HG03095 (cell line): ENCODE measurements at regions not wholly inside any gene's neighbourhood (a gene's known extent, or its start where the extent isn't known, plus 50 kb on each side); places are given as distances from the start of the nearest gene placed in this dataset.

ENCODE experiments used
- ATAC-seq: cut with Tn5 transposase; IDR thresholded peaks from one replicate; pipeline ENCODE4 v1.9.1; 2021; ENCODE audit warnings: moderate library complexity; ENCODE audit not compliant: unreplicated experiment

DNA sequence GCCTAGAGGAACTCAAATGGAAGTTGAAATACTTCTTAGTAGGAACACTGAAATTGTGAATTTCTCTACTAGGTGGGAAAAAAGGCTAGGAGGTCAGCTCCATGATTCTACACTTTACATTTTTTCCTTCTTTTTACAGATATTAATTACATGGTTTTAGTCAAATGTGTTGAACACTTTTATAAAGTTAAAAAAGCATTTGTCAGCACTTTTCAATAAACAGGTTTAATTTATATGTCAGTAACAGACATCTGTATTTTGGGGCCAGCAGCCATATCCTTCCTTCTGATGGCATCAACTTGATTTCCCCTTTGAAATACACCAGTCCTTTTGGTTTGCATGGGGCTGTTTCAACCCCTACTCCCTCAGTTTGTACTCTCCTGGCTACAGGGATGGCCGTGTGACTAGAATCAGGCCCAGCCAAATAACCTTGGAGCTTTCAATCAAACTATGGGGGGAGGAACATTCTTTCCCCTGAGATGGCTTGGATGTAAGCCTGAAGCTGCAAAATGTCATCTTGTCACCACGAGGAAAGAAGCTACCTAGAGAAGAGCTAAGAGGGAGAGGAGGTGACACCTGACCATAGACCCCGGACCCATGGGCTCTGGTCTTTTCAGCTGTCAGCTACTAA, 171.0 kb upstream of the NEBL start:
- no peak for ATAC-seq

DNA sequence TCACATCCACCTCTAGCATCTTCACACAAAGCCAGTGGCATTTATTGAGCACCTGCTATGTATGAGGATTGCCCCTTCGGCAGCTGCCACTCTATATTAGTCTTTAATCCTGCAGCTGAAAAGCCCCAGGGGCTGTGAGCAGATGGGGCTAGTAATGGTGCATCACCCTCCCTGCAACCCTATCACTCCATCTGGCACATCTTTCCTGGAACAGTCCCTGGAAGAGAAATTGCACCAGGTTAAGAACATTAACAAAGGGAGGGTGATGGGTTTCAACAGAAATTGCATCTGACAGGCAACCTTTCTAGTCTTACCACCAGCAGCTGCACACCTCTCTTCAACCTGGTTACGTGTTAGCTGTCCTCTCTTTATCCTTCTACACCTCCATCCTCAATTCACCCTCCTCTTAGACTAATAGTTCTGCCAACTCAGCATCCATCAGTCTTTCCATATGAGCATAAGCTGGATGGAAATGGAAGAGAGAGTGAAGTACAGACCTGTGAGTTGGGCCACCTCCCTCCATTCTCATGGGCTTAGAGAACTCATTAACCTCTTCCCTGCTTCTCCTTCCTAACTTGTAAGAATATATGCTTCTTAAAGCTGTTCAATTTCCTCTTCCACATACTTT, 168.6 kb upstream of the NEBL start:
- ATAC-seq = no peak

DNA sequence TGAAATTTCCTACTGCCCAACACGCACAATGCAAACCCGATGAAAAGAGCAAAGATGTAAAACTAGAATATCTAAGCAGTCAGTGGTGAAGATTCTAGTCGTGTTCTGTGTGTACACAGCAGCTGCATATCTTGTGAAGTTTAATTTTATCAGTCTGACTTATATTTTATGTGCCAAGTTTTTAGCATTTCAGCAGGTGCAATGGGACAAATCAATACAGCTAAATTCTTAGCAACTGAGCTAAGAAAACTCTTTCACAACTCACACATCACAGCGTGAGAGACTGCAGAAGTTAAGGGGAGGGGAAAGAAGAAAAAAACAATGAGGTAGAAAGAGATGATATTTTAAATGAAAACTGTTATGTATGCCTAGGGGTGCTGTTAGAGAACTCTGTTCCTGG, 164.9 kb upstream of the NEBL start:
- ATAC-seq = no peak

DNA sequence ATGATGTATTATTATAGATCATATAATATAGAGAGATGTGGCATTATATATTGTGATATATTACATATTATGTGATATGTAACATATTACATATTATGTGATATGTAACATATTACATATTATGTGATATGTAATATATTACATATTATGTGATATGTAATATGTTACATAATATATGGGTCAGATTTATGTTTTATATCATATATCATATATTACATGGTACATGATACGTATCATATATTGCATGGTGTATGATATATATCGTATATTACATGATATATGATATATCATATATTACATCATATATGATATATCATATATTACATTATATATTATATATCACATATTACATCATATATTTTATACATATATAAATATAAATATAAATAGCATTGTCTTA, 164.1 kb upstream of the NEBL start:
- no peak for ATAC-seq

DNA sequence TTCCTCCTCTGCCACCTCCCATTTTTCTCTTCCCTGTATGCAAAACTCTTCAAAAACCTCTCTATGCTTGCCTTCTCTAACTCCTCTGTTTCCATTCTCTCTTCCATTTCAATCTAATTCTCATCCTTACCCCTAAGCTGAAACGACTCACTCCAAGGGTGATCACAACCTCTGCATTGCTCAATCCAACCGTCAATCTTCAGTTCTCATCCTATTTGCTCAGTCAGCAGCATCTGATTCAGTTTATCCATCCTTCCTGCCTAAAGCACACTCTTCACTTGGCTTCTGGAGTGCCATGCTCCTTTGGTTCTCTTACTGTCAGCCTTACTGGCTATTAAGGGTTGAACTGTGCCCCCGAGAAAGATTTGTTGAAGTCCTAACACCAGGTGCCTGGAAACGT, 163.5 kb upstream of the NEBL start:
- ATAC-seq = no peak

DNA sequence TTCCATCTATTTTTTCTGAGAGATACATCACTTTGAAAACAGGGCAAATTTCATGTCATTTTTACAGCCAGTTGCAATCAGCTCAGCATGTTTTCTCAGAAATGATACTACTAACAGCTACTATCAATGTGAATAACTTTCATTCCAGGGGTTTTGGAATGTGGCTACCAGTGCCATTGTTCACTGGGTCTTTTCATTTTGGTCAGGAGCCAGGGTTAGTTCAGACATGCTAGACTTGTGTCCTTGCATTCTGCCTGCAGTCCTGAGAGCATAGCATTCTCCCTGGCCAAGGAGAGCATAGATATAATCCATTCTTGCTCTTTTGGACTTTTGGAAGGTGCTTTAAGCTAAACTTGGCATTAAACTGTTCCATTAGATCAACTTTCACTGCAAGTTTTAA, 160.9 kb upstream of the NEBL start:
- no peak for ATAC-seq

DNA sequence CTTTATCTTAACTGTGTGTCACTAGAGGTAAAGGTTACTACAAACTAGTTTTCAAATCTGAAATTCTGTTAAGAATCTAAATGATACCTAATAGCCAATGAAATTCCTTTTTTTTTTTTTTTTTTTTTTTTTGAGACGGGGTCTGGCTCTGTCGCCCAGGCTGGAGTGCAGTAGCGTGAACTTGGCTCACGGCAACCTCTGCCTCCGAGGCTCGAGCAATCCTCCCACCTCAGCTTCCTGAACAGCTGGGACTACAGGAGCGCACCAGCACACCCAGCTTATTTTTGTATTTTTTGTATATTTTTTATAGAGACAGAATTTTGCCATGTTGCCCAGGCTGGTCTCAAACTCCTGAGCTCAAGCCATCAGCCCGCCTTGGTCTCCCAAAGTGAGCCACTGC, 160.3 kb upstream of the NEBL start:
- ATAC-seq = no peak

DNA sequence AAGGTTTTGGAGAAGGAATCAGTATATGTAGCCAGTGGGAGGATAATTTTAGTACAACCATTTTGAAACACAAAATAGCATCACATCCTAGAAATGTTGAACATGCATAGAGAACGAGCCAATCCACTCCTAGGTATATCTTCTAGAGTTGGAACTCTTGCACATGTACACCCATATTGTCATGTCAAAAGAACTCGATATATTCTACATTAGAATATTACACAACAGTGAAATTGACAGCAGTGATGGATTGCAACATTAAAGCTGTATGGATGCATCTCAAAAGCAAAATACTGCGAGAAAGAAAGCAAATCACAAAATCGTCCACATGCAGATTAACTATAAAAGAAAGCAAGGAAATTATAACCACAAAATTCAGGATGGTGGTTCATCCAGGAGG, 159.3 kb upstream of the NEBL start:
- no peak for ATAC-seq

DNA sequence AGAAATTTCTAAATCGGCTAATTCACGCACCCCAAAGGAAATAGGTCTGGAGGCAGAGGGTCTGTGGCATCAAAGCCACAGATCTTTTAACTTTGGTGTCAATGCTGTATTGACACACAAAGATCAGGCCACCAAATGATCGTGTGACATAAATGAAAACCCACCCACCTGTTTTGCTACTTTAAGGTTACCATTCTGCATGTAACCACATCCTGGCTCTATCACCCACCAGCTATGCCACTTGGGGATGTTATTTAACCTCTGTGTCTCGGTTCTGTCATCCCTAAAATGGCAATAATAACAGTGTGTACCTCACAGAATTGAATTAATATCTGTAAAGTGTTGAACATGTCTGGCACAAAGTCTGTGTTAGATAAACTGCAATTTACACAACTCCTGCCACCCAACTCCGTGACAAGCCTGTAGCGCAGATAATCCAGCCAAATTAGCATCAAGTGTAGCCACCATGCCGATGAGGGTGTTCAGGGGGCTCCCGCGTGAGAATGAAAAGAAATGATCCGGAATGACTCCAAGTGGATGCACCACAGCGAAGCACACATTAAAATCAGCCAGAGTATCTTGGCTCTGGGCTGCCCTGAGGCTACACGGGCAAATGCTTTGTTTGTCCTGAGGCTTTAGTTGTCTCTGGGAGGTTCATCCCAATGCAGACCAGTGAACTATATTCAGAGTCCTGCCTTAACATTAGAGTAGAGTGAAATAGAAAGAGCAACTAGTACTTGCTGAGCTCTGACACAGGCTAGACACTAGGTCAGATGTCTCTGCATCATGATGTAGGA, 158.4 kb upstream of the NEBL start:
- ATAC-seq = no peak

DNA sequence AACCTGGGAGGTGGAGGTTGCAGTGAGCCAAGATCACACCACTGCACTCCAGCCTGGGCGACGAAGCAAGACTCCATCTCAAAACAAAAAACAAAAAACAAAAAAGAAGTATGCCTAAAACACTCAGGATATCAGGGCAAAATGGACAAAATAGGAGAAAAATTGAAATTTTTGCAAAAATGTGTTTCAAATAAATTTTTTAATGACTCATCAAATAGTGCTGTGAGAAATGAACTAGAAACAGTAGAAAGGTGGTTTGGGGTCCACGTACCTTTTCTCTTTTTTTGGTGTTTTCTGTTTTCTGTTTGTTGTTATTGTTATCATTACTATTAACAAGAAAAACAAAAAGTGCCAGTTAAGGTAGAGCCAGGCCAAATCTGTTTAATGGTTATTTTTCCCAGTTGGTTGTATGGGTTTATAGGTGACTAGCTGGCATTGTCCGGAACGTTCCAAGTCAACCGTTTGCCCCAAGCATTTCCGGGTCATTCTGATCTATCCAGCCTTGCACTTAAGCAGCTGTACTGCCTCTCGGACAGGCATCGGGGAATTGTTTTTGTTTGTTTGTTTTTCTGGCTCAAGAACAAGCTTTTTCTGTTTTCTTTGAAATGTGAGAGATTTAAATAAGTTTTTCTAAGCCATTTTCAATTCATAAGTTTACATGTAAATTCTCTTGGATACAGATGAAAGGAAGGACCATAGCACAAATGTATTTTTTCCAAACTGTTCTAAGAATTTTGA, 157.0 kb upstream of the NEBL start:
- no peak for ATAC-seq

DNA sequence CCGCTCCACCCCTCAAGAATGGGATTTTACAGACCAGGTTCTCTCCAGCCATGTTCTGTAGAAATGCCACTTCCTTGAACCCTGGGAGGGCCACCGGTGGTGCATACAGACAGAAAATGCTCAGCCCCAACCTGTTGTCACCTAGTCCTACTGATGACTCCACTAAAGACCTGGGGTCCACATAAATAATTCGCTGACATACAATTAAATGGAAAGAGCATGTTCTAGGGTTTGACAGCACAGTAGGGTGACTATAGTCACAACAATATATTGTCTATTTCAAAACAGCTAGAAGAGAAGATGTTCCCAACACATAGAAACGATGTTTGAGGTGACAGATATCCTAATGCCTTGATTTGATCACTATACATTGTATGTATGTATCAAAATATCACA, 155.6 kb upstream of the NEBL start:
- no peak for ATAC-seq

DNA sequence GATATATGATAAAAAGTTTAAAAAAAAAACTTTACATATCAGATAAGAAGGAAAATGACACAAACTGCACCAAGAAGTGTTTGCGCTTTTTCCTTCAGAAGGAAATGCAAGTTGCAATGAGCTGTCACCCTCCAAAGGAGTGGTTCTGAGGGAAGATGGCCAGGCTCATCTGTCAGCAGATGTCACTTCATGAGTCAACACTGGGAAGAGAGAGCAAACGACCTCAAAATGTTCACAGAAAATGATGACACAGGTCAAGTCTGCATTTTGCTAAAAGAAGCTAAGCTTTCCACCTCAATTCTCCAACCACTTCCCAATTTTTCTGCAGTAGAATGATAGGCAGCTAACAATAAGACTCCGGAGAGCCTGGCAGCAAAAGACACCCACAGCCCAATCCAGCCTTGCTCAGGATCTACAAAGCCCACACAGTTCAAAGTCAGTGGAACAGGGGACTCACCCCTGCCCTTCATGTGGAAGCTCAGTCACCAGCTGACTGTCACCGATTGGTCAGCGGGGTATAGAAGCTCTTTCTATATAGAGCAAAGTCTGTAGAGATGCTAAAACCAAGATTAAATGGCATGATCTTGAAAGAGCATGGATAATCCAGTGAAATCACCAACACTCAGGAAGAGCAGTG, 155.1 kb upstream of the NEBL start:
- ATAC-seq = no peak

DNA sequence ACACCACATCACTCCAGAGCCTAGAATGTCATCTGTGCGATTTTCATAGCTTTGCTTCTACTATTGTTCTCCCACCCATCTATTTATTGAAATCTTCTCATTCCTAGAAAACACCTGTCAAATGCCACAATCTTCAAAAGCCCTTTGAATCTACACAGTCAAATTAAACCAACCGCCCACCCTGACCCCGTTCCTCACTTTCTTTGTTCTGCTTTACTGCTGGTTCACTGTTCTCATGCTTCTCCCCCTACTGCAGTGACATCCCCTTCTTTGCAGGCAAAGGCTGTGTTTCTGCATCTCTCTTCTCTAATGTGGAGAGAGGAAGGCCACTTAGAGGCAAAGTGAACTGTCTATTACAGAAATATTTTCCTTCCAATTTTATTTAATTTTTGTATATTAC, 152.4 kb upstream of the NEBL start:
- no peak for ATAC-seq

DNA sequence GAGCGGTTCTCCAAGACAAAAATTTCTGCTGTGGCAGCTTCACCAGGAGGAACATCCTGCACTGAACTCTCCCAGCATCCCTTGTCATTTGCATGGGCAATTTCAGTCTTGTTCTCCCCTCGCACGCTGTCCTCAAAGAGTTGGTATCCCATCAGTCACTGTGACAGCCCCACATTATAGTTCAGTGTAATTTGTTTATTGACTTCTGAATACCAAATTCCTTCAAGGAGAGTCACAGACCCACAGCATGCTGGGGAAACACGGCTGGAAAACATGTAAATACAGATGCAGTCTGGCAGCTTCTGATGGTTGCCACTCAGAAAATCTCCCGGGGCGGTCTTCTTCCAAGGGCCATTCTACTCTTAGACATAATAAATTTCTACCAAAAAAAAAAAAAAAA, 151.0 kb upstream of the NEBL start:
- no peak for ATAC-seq

DNA sequence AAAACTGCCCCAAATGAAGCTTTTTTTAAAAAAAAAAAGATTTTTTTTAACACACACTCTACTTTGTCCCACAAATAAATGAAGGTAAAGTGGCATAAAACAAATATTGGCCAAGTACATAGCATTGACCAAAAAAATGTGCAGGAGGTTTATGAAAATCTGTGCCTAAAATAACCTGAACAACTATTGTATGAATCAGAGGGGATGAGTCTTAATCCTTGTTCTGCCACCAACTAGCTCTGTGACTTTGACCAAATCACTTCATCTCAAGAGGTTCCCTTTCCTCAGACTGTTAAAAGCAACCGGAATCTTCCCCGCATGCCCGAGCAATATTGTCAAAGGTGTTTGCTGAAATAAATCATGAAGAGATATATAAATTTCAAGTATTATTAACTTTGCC, 150.4 kb upstream of the NEBL start:
- ATAC-seq = no peak

DNA sequence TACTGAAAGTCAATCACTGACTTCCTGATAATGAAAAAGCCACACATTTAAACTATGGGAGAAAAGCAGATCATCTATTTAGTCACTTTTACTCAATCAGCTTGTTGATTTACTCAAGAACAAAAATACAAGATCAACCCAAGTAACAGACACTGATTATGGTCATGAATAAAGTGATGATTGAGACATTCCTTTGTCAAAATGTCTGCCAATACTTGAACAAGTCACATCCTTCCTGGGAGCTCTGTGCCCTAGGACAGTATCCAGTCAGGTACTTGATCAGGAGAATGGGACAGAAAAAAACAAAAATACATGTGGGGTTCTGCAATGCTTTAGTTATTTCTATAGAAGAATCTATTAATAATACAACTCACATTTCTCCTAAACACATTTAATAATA, 150.0 kb upstream of the NEBL start:
- no peak for ATAC-seq

DNA sequence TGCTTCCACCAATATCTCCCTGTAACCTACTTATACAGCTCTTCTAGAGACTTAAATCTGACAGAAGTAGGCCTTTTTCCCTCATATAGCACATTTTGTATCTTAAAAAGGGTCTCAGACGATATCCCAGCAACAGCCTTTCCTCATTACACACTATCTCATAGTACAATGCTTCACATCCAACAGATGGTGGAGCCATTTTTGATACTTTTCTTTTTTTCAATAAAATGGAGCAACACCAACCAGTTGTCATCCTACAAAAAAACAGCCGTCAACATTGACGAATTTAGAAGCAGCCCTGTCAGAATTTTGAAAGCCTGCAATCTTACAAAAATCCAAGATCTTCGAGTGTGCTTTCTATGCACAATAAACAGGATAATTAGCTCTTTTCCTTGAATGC, 145.9 kb upstream of the NEBL start:
- ATAC-seq = no peak

DNA sequence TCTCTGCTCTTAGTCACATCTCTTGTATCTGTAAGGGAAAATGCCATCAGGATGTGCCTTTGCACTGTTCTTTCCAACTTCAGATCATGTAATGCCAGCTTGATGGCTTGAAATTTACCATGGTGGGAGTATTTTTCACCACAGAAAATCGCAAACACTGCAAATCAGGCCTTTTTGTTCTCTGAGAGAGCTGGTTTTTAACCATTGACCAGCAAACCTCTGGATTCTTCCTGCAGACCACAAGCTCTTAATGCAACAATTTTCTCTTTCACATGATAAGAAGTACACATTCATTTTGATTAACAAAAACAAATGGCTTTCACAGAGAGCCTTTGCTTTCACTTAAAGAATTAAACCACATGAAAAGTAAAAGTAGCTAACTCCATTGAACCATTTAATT, 145.4 kb upstream of the NEBL start:
- ATAC-seq = no peak

DNA sequence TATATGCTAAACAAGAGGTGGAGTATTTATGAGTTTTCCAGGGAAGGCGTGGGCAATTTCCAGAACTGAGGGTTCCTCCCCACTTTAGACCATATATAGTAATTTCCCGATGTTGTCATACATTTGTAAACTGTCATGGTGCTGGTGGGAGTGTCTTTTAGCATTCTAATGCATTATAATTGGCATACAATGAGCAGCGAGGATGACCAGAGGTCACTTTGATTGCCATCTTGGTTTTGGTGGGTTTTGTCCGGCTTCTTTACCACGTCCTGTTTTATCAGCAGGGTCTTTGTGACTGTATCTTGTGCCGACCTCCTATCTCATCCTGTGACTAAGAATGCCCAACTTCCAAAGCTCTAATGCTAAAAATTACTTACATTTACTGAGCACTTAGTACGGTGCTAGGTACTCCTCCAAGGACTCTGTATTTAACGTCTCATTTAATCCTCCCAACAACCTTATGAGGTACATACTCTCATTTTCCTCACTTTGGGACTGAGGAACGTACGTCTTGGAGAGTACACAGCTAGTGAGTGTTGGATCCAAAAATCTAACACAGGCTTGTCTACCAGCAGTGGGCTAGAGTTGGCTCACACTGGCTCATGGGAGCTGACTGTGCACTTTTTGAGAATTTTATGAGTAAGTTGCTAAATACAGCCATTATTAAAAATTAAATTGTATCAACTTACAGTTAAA, 144.8 kb upstream of the NEBL start:
- ATAC-seq = no peak

DNA sequence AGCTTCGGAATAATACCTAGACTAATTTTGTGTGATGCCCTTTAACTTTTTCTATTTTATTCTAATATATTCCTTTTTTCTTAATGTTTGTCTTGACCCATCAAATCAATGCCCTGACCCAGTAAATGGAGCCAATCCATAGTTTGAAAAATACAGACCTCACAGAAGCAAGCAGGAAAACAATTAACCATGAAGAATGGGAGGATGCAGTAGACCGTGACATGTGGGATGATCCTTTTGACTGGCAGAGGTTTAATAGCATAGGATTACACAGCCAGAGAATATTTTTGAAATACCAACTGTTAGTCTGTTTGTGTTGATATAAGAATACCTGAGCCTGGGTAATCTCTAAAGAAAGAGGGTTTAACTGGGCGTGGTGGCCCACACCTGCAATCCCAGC, 142.6 kb upstream of the NEBL start:
- ATAC-seq = no peak

DNA sequence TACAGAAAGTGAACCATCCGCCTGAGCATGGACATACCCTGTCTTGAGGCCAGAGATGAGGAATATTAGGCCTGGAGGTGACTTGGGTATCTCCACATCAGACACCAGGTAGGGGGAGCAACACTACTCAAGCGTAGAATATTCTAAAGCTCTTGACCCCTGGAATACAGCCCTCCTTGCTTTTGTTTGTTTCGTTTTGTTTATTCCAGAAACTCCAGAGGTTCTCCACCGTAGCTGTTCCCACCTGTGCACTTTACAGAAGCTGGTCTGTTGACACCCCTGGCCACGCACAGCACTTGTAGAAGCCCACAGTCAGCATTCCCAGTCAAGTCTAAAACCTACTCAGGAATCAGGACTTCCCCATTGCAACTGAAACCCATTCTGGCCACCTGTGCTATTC, 139.6 kb upstream of the NEBL start:
- ATAC-seq = no peak
